SHP77 treated with DMSO at 0.1 percent for 48 hours (cell line): ENCODE measurements at regions not wholly inside any gene's neighbourhood (a gene's known extent, or its start where the extent isn't known, plus 50 kb on each side); places are given as distances from the start of the nearest gene placed in this dataset.
"Not testable (repeated sequence)": the region's sequence is repeated elsewhere in the genome, so short reads cannot be mapped to it uniquely, and the experiment has no call there.

Experiments used
- DNase-seq: peaks from one replicate; lab custom pipeline; 2025; lab: John Stamatoyannopoulos, UW

GRCh38 chr6:113662093-113662665 lies 195.0 kb upstream of the MARCKS start:
- DNase-seq: no peak

- no peak for DNase-seq
Observed at GRCh38 chr6:113662688-113663333, 194.3 kb upstream of the MARCKS start.

DNA sequence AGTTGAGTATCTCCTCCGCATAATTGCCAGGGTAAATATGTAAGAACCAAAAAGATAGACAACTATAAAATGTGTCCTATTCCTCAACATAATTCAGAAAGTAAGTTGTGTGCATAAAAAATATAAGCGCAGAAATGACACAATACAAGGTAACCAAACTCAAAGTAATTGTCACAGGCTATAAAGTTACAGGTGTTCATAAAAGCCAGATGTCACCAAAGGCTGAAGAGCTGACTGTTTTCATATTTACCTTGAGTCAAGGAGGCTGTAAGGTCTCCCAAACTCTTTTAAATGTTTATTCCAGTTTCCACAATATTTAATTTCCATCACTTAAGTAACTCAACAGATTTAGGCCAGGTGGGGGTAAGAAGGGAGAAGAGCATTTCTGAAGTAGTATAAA lies 192.2 kb upstream of the MARCKS start:
- DNase-seq: no peak

DNA sequence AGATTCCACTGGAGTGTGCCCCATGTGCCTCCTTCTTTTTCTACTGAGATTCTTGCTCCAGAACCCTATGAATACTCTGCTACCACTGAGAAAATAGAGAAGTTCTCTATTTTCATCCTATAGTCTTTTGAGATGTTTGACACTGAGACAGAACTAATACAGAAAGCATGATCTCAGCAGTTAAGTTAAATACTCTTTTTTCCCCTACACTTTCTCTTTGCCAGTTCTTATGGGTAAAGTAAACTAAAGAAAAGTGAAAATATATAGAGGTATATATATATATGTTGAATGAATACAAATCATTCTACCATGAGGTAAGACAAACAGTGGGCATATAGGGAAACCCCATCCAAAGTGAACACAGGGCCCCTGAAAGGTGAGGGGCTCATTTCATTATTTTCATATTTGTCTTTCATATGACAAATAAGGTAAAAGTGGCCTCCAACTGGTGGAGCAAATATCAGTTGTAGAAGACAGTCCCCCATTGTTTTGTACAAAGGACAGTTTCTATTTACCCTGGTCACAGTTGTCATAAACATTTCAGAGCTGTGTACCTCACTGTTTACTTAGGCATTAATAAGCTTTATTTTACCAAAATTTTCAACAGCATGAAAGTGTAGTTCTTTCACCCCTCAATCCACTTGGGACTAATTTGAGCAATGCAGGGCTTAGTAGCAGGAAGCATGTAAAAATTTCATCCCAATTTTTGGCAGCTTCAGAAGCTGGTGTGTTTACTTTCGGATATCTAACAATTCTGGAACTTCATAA lies 188.3 kb upstream of the MARCKS start:
- DNase-seq: no peak

DNA sequence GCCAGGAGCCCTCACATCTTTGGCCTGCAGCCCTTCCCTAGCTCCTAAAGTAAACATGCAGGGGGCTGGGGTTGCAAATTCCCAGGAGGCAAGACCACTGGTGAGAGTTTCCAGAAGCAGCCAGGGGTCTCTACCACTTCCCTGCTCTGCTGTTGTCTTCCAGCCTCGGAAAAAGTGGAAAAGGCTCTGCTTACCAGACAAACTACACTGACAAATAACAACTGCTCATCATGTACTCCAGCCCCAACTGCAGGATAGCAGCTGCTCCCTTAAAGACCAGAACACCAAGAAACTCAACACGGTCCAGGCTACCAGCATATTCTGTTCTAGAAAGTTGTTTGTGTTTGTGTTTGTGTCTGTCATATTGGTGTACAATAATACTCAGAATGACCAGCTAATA lies 187.5 kb upstream of the MARCKS start:
- DNase-seq: no peak

GRCh38 chr6:113671421-113671820 lies 185.7 kb upstream of the MARCKS start:
- no peak for DNase-seq

DNA sequence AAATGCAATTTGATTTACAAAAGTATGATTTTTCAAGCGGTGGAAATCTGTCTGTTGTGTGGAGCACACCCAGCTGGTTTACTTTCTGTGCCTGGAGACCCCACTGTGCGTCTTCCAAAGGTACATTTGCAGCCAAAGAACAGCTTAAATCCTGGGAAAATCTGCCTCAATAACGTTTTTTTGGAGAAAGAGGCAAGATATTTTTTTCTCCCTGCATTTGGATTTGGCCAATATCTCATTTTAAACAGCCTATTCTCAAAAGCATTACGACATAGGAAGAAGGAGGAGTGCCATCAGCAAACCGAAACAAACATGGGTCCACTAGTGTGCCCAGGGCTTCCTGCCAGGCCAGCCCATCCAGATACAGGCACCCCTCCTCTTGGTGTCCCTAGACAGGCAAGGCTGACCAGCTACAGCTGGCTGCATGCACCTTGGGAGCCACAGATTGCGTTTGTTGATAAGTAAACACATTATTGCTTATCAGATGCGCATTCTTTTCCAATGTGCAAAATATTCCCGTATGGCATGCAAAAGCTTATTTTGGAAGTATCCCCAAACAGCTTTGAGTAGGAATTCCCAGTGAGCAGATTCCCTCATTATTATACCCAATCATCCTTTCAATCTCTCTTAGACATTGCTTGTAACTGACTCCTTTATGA lies 184.5 kb upstream of the MARCKS start:
- peak; percentile 32 for DNase-seq

DNA sequence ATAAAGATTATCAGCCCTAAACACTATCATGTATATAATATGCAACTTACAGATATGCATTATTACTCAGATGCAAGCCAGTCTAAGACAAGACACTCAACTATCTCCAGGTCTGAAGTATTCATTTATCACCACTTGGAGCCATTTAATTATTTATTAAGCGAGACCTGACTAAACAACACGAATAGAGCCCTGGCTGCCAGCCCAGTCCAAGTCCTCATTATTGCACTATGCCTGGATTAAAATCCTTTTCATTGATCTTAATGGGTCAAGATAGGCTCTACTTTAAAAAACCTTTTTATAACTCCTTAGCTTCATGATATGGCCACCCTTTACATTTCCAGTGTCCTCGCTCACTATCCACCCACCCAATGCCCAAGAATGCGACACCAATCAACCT lies 183.1 kb upstream of the MARCKS start:
- no peak for DNase-seq

DNA sequence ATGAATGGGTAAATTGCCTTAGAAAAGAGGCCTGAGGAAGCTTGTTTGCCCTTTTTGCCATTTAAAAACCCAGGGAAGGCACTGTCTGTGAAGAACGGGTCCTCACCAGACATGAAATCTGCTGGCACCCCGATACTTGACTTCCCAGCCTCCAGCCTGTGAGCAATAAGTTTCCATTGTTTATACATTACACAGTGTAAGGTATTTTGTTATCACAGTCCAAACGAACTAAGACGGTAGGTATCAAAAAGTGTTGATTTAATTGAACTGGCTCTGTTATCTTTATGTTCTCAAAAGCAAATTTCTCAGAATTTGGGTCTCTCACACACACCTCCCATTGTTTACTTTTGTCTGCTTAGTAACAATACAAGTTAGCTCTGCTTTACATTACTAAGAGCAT lies 181.1 kb upstream of the MARCKS start:
- no peak for DNase-seq

DNA sequence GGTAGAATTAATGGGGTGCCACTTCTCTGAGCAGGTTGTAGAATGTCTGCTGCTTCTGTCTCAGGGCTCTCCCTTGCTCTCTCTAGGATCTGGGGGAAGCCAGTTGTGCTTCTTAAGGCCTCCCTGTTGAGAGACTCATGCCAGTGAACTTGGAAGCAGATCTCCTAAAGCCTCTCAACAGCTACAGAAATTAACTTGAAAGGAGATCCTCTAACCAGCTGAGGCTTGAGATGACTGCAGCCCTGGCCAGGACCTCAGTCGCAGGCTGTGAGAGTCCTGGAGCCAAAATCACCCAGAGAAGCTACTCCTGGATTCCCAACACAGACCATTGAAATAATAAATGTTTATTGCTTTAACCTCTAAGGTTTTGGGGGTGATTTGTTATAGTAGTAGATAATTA lies 180.2 kb upstream of the MARCKS start:
- DNase-seq: no peak

GRCh38 chr6:113679051-113679450 lies 178.1 kb upstream of the MARCKS start:
- no peak for DNase-seq

- DNase-seq: no peak
Observed at GRCh38 chr6:113680301-113680700, 176.8 kb upstream of the MARCKS start.

GRCh38 chr6:113683968-113684367 lies 173.2 kb upstream of the MARCKS start:
- no peak for DNase-seq

GRCh38 chr6:113684382-113684901 lies 172.7 kb upstream of the MARCKS start:
- no peak for DNase-seq

- no peak for DNase-seq
Observed at GRCh38 chr6:113686049-113686448, 171.1 kb upstream of the MARCKS start.

DNA sequence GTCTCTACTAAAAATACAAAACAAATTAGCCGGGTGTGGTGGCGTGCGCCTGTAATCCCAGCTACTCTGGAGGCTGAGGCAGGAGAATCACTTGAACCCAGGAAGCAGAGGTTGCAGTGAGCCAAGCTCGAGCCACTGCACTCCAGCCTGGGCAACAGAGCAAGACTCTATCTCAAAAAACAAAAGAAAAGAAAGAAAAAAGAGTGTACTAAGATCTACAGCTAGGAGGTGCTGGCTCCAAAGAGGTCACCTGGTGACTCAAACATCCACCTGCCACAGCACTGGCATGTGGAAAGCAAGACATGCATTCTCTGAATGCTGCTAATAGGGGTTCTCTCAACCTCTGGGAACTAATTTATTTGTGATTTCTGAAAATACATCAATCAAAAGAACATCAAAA lies 167.5 kb upstream of the MARCKS start:
- not testable (repeated sequence) for DNase-seq

- peak; percentile 27 for DNase-seq
Observed at GRCh38 chr6:113690281-113691259, 166.6 kb upstream of the MARCKS start.

GRCh38 chr6:113691260-113691656 lies 165.9 kb upstream of the MARCKS start:
- no peak for DNase-seq

GRCh38 chr6:113693851-113694250 lies 163.3 kb upstream of the MARCKS start:
- no peak for DNase-seq

GRCh38 chr6:113694278-113695077 lies 162.7 kb upstream of the MARCKS start:
- DNase-seq: no peak

DNA sequence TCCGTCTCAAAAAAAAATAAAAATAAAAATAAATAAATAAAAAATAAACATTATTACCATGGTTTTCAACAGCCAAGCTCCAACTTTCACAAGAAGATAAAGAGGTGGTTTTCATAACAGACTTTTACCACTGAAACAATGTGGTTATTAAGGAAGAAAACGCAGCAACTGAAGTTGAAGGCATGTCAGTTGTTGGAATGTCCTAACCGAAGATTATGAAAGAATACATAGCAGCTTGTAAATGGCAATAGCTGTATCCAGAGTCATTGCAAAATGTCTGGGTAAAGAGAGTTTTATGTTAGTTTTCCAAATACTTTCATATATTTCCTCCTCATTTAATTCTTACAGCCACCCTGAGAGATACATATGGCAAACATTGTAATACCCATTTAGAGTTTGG lies 161.6 kb upstream of the MARCKS start:
- DNase-seq: no peak
